ENCODE measurements at regions not wholly inside any gene's neighbourhood (a gene's known extent, or its start where the extent isn't known, plus 50 kb on each side); places are given as distances from the start of the nearest gene placed in this dataset.

GRCh38 chr10:33099748-33100147 is 141.7 kb upstream of the ITGB1 start:
- TF ChIP-seq CTCF (IDR thresholded peaks at IDR 0.05; ENCODE audit: low read depth, low read length, missing input control) (no peak), REST (IDR thresholded peaks at IDR 0.05) (no peak), ATF3 (IDR thresholded peaks at IDR 0.05) (no peak), MAX (IDR thresholded peaks at IDR 0.05) (no peak), FOXA1 (IDR thresholded peaks at IDR 0.05) (no peak), HNF4A (conservative IDR thresholded peaks at IDR 0.05) (no peak), RXRA (IDR thresholded peaks at IDR 0.05) (no peak), NR2F2 (IDR thresholded peaks at IDR 0.05) (no peak)

Data from liver (tissue), 3 donors.